ENCODE measurements at regions not wholly inside any gene's neighbourhood (a gene's known extent, or its start where the extent isn't known, plus 50 kb on each side); places are given as distances from the start of the nearest gene placed in this dataset.

DNA sequence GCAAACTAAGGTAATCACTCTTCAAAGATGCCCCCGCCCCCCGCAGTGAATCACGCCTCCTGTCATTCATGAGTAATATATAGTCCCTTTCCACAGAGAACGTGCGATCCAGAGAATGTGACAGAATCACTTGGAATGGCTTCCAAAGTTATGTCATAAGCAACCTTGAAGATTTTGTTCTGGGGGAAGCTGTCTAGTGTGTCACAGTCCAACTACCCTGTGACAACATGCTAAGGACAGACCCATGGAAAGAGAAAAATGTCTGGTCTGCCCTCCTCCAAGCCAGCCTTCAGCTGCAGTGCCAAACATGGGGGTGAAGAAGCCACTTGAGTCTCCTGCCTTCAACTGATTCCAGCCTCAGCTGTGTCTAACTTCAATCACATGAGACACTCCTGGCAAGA is 259.1 kb downstream of the SS18 start:
- no peak for DNase-seq (ENCODE audit: low spot score)
- TF ChIP-seq, protein P1, sequence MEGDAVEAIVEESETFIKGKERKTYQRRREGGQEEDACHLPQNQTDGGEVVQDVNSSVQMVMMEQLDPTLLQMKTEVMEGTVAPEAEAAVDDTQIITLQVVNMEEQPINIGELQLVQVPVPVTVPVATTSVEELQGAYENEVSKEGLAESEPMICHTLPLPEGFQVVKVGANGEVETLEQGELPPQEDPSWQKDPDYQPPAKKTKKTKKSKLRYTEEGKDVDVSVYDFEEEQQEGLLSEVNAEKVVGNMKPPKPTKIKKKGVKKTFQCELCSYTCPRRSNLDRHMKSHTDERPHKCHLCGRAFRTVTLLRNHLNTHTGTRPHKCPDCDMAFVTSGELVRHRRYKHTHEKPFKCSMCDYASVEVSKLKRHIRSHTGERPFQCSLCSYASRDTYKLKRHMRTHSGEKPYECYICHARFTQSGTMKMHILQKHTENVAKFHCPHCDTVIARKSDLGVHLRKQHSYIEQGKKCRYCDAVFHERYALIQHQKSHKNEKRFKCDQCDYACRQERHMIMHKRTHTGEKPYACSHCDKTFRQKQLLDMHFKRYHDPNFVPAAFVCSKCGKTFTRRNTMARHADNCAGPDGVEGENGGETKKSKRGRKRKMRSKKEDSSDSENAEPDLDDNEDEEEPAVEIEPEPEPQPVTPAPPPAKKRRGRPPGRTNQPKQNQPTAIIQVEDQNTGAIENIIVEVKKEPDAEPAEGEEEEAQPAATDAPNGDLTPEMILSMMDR (conservative IDR thresholded peaks at IDR 0.05; ENCODE audit: low read depth) = no peak
- ChIA-PET CTCF (no interaction called here), POLR2A (ENCODE audit: low non-redundant PET) (no interaction called here)
- no peak overlapping the region for H3K27ac ChIP-seq

DNA sequence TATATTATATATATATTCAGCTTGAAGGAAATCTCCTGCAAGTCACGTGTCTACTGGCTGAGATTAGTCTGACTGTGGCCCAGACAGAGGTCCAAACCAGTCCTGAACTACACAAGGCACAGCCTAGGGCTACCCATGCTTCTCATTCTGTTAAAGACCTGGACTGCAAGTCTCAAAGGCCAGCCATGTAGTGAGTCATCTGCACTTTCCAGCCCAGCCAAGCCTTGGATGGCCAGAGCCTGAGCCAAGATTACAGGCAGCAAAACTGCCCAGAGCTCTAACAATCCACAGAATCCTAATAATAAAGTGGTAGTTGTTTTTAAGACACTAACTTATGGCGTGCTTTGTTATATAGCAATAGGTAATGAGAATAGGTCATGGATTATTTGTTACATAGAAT is 259.6 kb downstream of the SS18 start:
- CTCF ChIA-PET = no interaction called here
- POLR2A ChIA-PET (ENCODE audit: low non-redundant PET) = no interaction called here
- DNase-seq (ENCODE audit: low spot score) = no peak
- TF ChIP-seq, protein P1 (conservative IDR thresholded peaks at IDR 0.05; ENCODE audit: low read depth) = no peak
- no peak overlapping the region for H3K27ac ChIP-seq

DNA sequence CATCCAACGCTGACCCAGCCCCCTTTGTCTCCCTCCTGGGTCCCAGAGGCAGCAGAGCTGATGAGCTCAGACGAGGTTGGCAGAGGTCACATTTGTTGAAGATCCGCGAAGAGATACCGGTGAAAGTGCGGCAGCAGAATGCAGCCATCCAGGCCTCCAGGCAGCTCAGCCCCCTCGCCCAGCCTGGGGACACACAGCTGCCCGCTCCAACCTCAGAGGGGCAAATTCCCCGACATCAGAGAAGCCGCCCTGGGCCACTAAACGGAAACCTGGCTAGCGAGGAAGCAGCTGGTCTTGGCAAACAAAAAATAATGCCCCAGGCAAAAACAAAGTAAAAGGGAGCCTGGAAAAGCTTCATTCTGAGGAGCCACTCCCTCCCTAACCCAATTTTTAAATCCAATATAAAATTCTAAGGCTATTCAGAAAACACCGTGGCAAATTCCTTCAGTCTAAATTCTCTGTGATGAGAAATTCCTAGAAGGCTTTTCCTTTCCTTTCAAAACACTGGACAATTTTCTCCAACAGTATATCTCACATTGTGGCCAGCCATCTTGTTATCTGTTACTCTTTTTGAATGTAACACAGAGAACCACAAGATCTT is 262.4 kb downstream of the SS18 start:
- no peak for DNase-seq (ENCODE audit: low spot score)
- H3K27ac ChIP-seq = no peak overlapping the region
- TF ChIP-seq, protein P1 (conservative IDR thresholded peaks at IDR 0.05; ENCODE audit: low read depth) = no peak
- ChIA-PET POLR2A (ENCODE audit: low non-redundant PET) (no interaction called here), CTCF (no interaction called here)

DNA sequence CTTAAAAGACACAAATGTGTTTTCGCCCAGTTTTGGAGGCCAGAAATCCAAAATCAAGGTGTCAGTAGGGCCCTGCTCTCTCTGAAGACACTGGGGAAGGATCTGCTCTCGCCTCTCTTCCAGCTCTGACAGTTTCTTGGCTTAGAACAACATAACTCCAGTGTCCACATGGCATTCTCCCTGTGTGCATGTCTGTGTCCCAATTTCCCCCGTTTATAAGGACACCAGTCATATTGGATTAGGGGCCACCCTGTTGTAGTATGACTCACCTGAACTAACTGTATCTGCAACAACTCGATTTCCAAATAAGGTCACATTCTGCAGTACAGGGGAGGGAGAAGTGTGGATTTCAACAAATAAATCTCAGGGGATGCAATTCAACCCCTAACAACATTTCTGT is 263.2 kb downstream of the SS18 start:
- DNase-seq (ENCODE audit: low spot score) = no peak
- H3K27ac ChIP-seq = no peak overlapping the region
- POLR2A ChIA-PET (ENCODE audit: low non-redundant PET) = no interaction called here
- CTCF ChIA-PET = no interaction called here
- TF ChIP-seq, protein P1 (conservative IDR thresholded peaks at IDR 0.05; ENCODE audit: low read depth) = no peak

DNA sequence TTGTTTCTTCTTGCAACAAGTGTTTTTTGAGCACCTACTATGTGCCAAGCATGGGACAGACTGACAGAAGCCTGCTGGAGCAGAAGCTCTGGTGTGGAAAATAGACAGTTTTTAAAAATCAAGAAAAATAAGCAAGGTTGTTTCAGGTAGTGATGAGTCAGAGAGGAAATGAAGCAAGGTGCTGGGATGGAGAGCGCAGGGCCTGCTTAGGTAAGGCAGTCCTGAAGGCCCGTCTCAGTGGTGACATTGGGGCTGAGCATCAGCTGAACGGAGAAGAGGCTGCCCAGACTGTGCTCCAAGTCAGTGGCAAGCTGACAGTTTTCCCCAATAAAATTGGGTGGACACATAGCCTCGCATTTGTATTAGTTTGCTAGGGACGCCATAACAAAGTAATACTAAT is 263.6 kb downstream of the SS18 start:
- TF ChIP-seq, protein P1 (conservative IDR thresholded peaks at IDR 0.05; ENCODE audit: low read depth) = no peak

DNA sequence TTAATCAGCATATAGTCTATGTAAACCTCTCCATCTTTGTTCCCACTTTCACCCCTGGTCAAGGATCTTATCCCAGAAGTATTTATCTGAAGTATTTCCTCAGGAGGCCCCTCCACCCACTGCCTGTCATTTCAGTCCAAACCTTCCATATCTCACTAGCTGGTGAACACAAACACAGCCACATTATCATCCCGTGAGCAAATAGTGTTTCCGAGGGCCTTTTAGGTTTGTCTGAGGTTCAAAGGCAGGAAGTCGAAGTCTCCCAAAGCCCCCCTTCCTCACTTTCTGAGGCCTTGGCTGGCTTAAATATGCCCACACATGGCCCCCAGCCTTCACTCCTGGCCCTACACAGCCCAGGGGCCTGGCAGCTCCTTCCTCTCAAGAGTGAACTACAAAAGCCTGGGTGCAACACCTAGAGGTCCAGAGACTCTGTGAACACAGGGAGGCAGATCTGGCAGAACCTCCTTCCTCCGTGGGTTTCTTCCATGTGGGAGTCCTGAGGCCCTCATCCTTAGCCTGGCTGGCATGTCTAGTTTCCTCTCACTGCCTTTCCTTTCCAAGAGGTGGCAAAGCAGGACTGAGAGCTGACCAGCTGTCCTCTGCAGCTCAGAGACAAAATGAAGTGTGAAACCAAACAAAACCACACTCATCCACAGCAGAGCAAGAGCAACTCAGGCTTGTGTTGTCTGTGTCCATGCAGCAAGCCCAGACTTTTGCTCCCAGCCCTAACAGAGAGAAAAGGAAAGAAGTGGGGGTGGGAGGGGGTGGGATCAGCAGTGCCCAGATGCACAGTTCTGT is 264.2 kb downstream of the SS18 start:
- TF ChIP-seq, protein P1 (conservative IDR thresholded peaks at IDR 0.05; ENCODE audit: low read depth) = no peak
- CTCF ChIA-PET = no interaction called here
- POLR2A ChIA-PET (ENCODE audit: low non-redundant PET) = no interaction called here
- no peak overlapping the region for H3K27ac ChIP-seq
- DNase-seq (ENCODE audit: low spot score) = no peak

More for the DNA sequence above, 263.6 kb downstream of the SS18 start:
- ChIA-PET POLR2A (ENCODE audit: low non-redundant PET) (no interaction called here), CTCF (no interaction called here)
- DNase-seq (ENCODE audit: low spot score) = peak; percentile 3
- no peak overlapping the region for H3K27ac ChIP-seq

All from RWPE1 (cell line).